Activated T-cell treated with anti-CD3 and anti-CD28 coated beads, Interleukin-2, amount 50 U/mL, for 48 hours (primary cell): ENCODE measurements at regions not wholly inside any gene's neighbourhood (a gene's known extent, or its start where the extent isn't known, plus 50 kb on each side); places are given as distances from the start of the nearest gene placed in this dataset.

Experiments used
- DNase-seq, 2 experiments: peaks; one replicate each; pipeline ENCODE4 v3.0.0-alpha.2; 2020

GRCh38 chr9:99730062-99730461, 91.6 kb upstream of the NR4A3 start:
- DNase-seq = no peak

GRCh38 chr9:99731950-99732349, 89.7 kb upstream of the NR4A3 start:
- DNase-seq = no peak

DNA sequence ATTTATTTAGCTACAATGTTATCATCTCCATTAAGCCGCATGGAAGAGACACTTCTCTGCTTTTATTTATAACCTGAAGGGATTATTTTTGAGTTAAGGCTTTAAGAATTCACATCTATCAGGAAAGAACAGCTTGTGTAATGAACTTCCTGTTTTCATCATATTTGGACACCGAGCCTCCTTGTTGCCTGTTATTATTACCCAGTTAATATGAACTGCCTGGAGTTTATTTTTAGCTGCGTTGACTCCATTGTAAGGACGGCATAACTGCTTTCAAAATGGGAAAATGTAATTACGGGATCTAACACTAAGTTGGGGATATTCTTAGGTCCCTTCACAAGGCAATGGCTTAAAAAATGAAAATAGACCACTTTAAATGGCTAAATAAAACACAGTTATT, 89.0 kb upstream of the NR4A3 start:
- no peak for DNase-seq

DNA sequence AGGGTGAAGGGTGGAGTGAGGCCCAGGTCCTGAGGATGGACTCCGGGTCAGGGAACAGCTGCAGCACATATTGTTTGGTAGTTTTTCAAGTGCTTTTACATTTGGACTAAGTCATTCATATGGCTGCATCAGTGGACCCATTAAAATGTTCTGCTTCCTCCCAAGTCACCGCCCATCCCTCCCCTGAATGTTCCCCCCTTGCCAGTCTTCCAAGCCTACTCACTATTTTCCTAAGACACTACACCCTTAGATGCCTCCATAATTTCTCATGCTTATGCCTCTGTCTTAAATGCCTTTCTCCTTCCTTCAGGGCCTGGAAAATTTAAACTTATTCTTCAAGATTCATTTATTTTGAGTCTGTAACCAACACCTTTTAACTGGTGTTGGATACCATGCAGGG, 86.6 kb upstream of the NR4A3 start:
- no peak for DNase-seq

GRCh38 chr9:99736291-99736690, 85.4 kb upstream of the NR4A3 start:
- no peak for DNase-seq

DNA sequence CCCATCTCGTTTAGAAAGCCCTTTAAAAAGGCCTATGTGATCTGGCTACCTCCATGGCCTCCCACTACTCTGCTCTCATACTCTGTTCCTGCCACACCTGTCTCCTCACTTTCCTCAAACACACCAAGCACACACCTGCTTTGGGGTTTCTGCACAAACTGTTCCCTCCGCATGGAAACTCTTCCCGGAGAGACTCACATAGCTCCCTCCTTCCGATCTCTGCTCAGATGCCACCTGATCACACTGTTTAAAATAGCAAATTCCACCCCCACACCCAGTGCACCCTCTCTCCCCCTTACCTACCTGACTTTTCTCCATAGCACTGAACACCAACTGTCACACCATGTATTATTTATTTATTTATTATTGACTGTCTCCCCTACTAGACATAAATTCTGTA, 84.0 kb upstream of the NR4A3 start:
- DNase-seq = no peak

DNA sequence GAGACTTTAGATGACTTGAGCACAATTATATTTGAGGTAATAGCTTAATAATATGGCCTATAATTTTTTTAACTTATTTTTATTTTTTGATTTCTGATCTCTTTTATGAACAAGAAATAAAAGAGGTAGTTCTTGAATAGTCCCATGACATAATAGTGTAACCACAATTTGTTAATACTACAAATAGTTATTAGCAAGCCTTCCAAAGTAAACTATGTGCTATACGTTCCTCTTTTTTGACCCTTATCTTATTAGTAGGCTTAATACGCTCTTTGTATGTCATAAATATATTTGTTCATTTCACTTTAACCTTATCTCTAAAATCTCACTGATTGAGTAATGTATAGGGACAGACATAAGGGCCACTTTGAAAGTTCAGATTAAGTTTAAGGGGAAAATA, 78.7 kb upstream of the NR4A3 start:
- no peak for DNase-seq

DNA sequence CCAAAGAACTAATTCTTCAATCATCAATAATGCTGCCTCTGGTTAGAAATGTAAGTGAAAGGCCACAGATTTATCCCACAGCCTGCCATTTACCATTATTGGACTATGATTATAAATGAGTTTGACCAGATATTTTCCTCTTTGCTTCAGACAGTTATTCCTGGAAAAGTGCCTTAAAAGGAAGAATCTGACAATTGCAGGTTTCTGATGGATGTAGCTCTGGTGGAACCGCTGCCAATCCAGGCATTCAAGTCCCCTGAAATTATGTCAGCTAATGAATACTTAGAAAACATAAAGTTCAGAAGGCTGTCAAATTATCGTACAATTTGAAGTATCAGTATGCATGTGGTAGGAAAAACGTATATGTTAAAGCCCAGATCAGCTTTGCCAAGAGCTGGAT, 78.2 kb upstream of the NR4A3 start:
- DNase-seq = no peak

- DNase-seq = no peak
These were observed 77.6 kb upstream of the NR4A3 start for GRCh38 chr9:99744132-99744531.

GRCh38 chr9:99745085-99745484, 76.6 kb upstream of the NR4A3 start:
- DNase-seq = no peak

- DNase-seq = no peak
These were observed 75.3 kb upstream of the NR4A3 start for GRCh38 chr9:99746406-99746805.

DNA sequence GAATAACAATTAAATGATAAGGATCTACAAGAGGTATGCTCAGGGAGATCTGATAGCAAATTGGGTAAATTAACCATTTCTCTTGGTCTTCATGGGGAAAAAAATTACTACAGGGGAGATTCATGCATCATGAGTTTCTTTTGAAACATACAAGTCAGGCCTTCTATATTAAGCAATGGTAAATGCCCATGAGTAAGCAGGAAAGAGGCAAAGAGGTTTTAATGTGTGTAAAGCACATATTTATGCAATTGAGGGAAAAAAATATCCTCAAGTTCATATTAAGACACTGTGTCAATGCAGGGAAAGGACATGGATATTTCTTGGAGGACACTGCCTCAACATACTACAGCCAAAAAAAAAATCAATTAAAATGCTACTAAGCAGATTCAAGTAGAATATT, 73.4 kb upstream of the NR4A3 start:
- no peak for DNase-seq

- DNase-seq = no peak
These were observed 73.0 kb upstream of the NR4A3 start for GRCh38 chr9:99748676-99749075.

DNA sequence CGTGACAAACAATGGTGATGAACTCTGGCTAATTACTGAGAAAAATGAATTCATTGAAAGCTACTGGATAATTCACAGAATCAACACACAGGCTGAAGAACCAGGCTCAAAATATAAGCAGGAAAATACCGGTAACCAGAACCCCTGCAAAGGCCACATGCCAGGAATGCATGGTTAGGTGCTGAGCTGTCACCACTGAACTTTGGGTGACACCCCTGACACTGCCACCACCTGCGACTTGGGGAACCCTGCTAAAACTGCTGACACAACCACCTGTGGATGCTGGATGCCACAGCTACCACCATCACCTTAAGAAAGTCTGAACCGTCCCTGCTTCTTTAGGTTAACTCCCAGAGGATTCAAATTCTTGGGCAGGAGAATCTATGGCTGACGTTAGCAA, 72.0 kb upstream of the NR4A3 start:
- no peak for DNase-seq

DNA sequence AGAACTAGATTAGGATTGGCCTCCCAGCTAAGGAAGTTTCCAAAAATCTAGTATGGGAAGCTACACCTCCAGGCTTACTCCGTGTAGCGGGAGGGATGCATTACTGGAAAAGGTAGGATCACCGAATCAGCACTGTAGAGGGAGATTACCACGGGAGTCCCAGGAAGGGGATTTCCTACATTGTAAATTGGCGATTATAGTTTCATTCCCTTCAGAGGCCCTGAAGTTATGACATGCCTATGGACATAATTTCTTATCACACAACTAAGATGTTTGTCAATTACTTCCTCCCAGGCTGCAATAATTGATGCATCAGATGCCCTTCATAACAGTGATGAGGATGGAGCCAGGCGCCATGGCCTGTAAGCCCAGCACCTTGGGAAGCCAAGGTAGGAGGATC, 71.2 kb upstream of the NR4A3 start:
- DNase-seq = no peak

GRCh38 chr9:99752417-99753109, 69.1 kb upstream of the NR4A3 start:
- no peak for DNase-seq

DNA sequence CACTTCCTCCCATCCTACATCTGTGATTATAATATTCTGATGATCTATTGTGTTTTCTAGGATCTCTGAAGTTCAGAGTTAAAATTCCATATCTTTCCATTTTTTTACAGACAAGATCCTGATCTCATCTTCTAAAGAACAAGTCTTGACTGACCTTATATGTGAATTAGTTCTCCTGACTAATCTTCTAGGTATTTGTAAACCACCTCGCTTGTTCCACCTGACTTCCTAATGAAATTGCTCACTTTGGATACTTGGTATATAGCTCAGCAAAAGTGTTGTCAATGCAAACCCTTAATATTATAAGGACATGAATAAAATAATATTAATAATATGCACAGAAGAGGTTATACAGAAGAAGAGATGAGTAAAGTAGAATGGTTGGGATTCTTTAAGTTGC, 68.2 kb upstream of the NR4A3 start:
- DNase-seq = no peak

GRCh38 chr9:99760421-99760820, 61.3 kb upstream of the NR4A3 start:
- DNase-seq = no peak

DNA sequence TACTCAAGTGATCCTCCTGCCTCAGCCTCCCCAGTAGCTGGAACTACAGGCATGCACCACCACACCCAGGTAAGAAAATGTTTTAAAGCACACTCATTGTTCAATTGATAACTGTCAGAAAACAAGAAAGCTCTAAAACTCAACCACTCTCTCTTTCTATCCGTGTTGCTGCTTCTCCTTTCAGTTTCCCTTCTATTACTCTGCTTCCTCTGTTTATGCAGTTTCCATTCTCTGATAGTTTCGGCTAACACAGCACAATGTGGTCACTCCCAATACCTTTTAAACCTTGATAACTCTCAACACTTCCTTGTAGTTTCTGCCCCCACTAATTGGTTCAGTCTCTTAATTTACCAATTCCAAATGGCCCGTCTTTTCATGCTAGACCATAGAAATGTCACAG, 59.2 kb upstream of the NR4A3 start:
- DNase-seq = no peak
